H1 (cell line): ENCODE measurements at regions not wholly inside any gene's neighbourhood (a gene's known extent, or its start where the extent isn't known, plus 50 kb on each side); places are given as distances from the start of the nearest gene placed in this dataset.

Experiments used
- CTCF ChIA-PET: fragments of 300-600 bp; sonication (Branson Sonifier 250); formaldehyde crosslinking; loops from one replicate; lab custom pipeline; 2021; ENCODE audit not compliant: partially characterized antibody; lab: Charles Lee
- POLR2A ChIA-PET: fragments of 300-600 bp; sonication (Branson Sonifier 250); formaldehyde crosslinking; loops from one replicate; lab custom pipeline; 2021; ENCODE audit warnings: inconsistent platforms; ENCODE audit not compliant: partially characterized antibody; lab: Charles Lee
- DNase-seq, 2 experiments: peaks; one replicate each; pipeline versions ENCODE4 v3.0.0 to v3.0.0-alpha.2; 2010 to 2022; ENCODE audit warnings: low spot score in 2 of 2, low read depth in 1 of 2, mixed read lengths in 1 of 2
- FAIRE-seq: peaks from 2 replicates; lab custom pipeline; 2011; peaks lifted over from hg19 to GRCh38; lab: Jason Lieb, UNC
- H2AFZ ChIP-seq: 2 replicates; pipeline ENCODE4 v1.8.1; 2012; ENCODE audit warnings: low read length, inconsistent platforms
- H2AK5ac ChIP-seq: 2 replicates; pipeline ENCODE4 v1.6.1; 2013; ENCODE audit warnings: low read depth, low read length
- H2BK120ac ChIP-seq: replicated peaks from 2 replicates; pipeline ENCODE3; 2013; ENCODE audit warnings: low read depth, low read length, inconsistent platforms
- H2BK12ac ChIP-seq: 2 replicates; pipeline ENCODE4 v1.6.1; 2013; ENCODE audit warnings: low read depth, low read length
- H2BK15ac ChIP-seq: 2 replicates; pipeline ENCODE4 v1.6.1; 2013; ENCODE audit warnings: low read length
- H2BK20ac ChIP-seq: 2 replicates; pipeline ENCODE4 v1.6.1; 2013; ENCODE audit warnings: low read length
- H2BK5ac ChIP-seq: 2 replicates; pipeline ENCODE4 v1.6.1; 2013; ENCODE audit warnings: low read depth, low read length
- H3K14ac ChIP-seq: 2 replicates; pipeline ENCODE4 v1.6.1; 2013; ENCODE audit warnings: inconsistent platforms; ENCODE audit not compliant: insufficient read length
- H3K18ac ChIP-seq: 2 replicates; pipeline ENCODE4 v1.6.1; 2013; ENCODE audit warnings: low read length; ENCODE audit errors: extremely low read depth
- H3K23ac ChIP-seq: 2 replicates; pipeline ENCODE4 v1.6.1; 2013; ENCODE audit warnings: inconsistent platforms; ENCODE audit not compliant: insufficient read length
- H3K23me2 ChIP-seq: 2 replicates; pipeline ENCODE4 v1.6.1; 2013; ENCODE audit warnings: low read depth, low read length
- H3K27ac ChIP-seq: 2 replicates; pipeline ENCODE4 v1.6.1; 2011; ENCODE audit warnings: low read depth, low read length, inconsistent platforms
- H3K27me3 ChIP-seq, 4 experiments: replicated peaks in 1 of 4; 1 replicate in 1 of 4; 2 replicates in 3 of 4; pipeline versions ENCODE4 v1.6.1 to v1.8.1; 2011 to 2013; ENCODE audit warnings: low read length in 3 of 4, mild to moderate bottlenecking in 3 of 4, inconsistent platforms in 2 of 4, mixed read lengths in 2 of 4, moderate library complexity in 1 of 4; ENCODE audit not compliant: control insufficient read depth in 3 of 4, insufficient read depth in 3 of 4; ENCODE audit errors: extremely low read depth in 1 of 4
- H3K36me3 ChIP-seq, 4 experiments: 2 replicates each; pipeline versions ENCODE4 v1.6.1 to v1.8.1; 2011 to 2013; ENCODE audit warnings: mild to moderate bottlenecking in 4 of 4, low read length in 3 of 4, moderate library complexity in 2 of 4, control low read depth in 1 of 4, inconsistent platforms in 1 of 4; ENCODE audit not compliant: insufficient read depth in 4 of 4, control insufficient read depth in 2 of 4
- H3K4ac ChIP-seq: replicated peaks from 2 replicates; pipeline ENCODE3; 2013; ENCODE audit warnings: low read length, low read depth, mixed read lengths, inconsistent platforms; ENCODE audit not compliant: insufficient read length
- H3K4me1 ChIP-seq, 4 experiments: replicated peaks in 1 of 4; 1 replicate in 1 of 4; 2 replicates in 3 of 4; pipeline versions ENCODE4 v1.6.1 to v1.8.1; 2011 to 2013; ENCODE audit warnings: low read length in 3 of 4, inconsistent platforms in 2 of 4, mixed read lengths in 1 of 4; ENCODE audit not compliant: insufficient read depth in 4 of 4, control insufficient read depth in 3 of 4
- H3K4me2 ChIP-seq, 2 experiments: 2 replicates each; pipeline versions ENCODE4 v1.6.1 to v1.8.1; 2011 to 2013; ENCODE audit warnings: low read depth in 2 of 2, low read length in 2 of 2, control low read depth in 1 of 2, inconsistent platforms in 1 of 2, mild to moderate bottlenecking in 1 of 2; ENCODE audit not compliant: insufficient read depth in 1 of 2
- H3K4me3 ChIP-seq, 4 experiments: fragments of 200-600, 300-600 bp in 1 of 4; sonication (generic), shearing (Covaris generic), sonication (Bioruptor Twin) in 1 of 4; 2 replicates each; pipeline versions ENCODE4 v1.5.1 to v1.8.1; 2011 to 2016; ENCODE audit warnings: low read length in 4 of 4, low read depth in 3 of 4, control low read depth in 2 of 4, inconsistent platforms in 2 of 4, mild to moderate bottlenecking in 2 of 4, mixed read lengths in 1 of 4, moderate library complexity in 1 of 4; ENCODE audit not compliant: insufficient read depth in 2 of 4; ENCODE audit errors: extremely low read depth in 1 of 4
- H3K56ac ChIP-seq: replicated peaks from 2 replicates; pipeline ENCODE3; 2013; ENCODE audit warnings: low read depth, mild to moderate bottlenecking, mixed read lengths, low read length, inconsistent platforms; ENCODE audit not compliant: insufficient read length
- H3K79me1 ChIP-seq: 2 replicates; pipeline ENCODE4 v1.6.1; 2013; ENCODE audit warnings: low read depth, low read length, control low read depth
- H3K79me2 ChIP-seq, 2 experiments: 2 replicates each; pipeline versions ENCODE4 v1.6.1 to v1.8.1; 2012 to 2013; ENCODE audit warnings: low read length in 2 of 2, mild to moderate bottlenecking in 2 of 2, inconsistent platforms in 1 of 2; ENCODE audit not compliant: insufficient read depth in 2 of 2, control insufficient read depth in 1 of 2
- H3K9ac ChIP-seq, 4 experiments: replicated peaks in 1 of 4; 1 replicate in 1 of 4; 2 replicates in 3 of 4; pipeline versions ENCODE4 v1.6.1 to v1.8.1; 2011 to 2013; ENCODE audit warnings: low read depth in 3 of 4, low read length in 3 of 4, control low read depth in 2 of 4, mild to moderate bottlenecking in 2 of 4, moderate library complexity in 2 of 4, inconsistent platforms in 1 of 4; ENCODE audit errors: extremely low read depth in 1 of 4
- H3K9me3 ChIP-seq, 2 experiments: 2 replicates each; pipeline versions ENCODE4 v1.6.1 to v1.8.1; 2012 to 2013; ENCODE audit warnings: mild to moderate bottlenecking in 2 of 2, moderate library complexity in 2 of 2, control low read depth in 1 of 2, inconsistent platforms in 1 of 2, low read depth in 1 of 2, low read length in 1 of 2, mixed read lengths in 1 of 2; ENCODE audit not compliant: insufficient read depth in 2 of 2
- H4K20me1 ChIP-seq, 2 experiments: replicated peaks in 1 of 2; 2 replicates each; pipeline versions ENCODE3 to v1.8.1; 2011 to 2013; ENCODE audit warnings: inconsistent platforms in 2 of 2, low read length in 2 of 2, mild to moderate bottlenecking in 1 of 2; ENCODE audit not compliant: insufficient read depth in 2 of 2, control insufficient read depth in 1 of 2
- H4K5ac ChIP-seq: 2 replicates; pipeline ENCODE4 v1.6.1; 2013; ENCODE audit warnings: low read length, low read depth, mixed read lengths, inconsistent platforms; ENCODE audit not compliant: insufficient read length
- H4K8ac ChIP-seq: 2 replicates; pipeline ENCODE4 v1.8.0; 2013; ENCODE audit warnings: mild to moderate bottlenecking, moderate library complexity, low read length, inconsistent platforms; ENCODE audit not compliant: insufficient read depth; ENCODE audit errors: extremely low read depth
- H4K91ac ChIP-seq: replicated peaks from 2 replicates; pipeline ENCODE3; 2013; ENCODE audit warnings: low read length, mixed read lengths, inconsistent platforms; ENCODE audit not compliant: insufficient read length
- ATF3 ChIP-seq: IDR thresholded peaks from 2 replicates; pipeline ENCODE4 v1.6.1; 2011; ENCODE audit warnings: low read depth, mild to moderate bottlenecking, low read length; ENCODE audit not compliant: insufficient read depth
- CEBPB ChIP-seq: IDR thresholded peaks from 2 replicates; pipeline ENCODE4 v1.6.1; 2012; ENCODE audit warnings: low read depth, low read length
- CREB1 ChIP-seq: IDR thresholded peaks from 2 replicates; pipeline ENCODE4 v1.6.1; 2012; ENCODE audit warnings: inconsistent platforms
- CTCF ChIP-seq, 3 experiments: IDR thresholded peaks; 1 replicate in 2 of 3; 2 replicates in 1 of 3; pipeline versions ENCODE4 v1.5.1 to v1.6.1; 2011; ENCODE audit warnings: low read length in 3 of 3, mild to moderate bottlenecking in 3 of 3, inconsistent platforms in 2 of 3, low read depth in 1 of 3, moderate library complexity in 1 of 3; ENCODE audit not compliant: insufficient read depth in 1 of 3; ENCODE audit errors: control extremely low read depth in 1 of 3
- EZH2 ChIP-seq: fragments of 200-600 bp; sonication (generic); IDR thresholded peaks from 2 replicates; pipeline ENCODE4 v1.7.1; 2012; ENCODE audit warnings: low read depth, mild to moderate bottlenecking, moderate library complexity, low read length, inconsistent platforms; ENCODE audit not compliant: severe bottlenecking
- GABPA ChIP-seq: IDR thresholded peaks from 2 replicates; pipeline ENCODE4 v1.6.1; 2011; ENCODE audit warnings: mild to moderate bottlenecking, low read length, moderate library complexity, borderline replicate concordance; ENCODE audit not compliant: insufficient read depth
- NRF1 ChIP-seq: IDR thresholded peaks from 2 replicates; pipeline ENCODE4 v1.6.1; 2011; ENCODE audit warnings: mild to moderate bottlenecking, low read depth, low read length, improper control_type of control experiment
- POLR2A ChIP-seq, 2 experiments: IDR thresholded peaks; 1 replicate in 1 of 2; 2 replicates in 1 of 2; pipeline ENCODE4 v1.6.1; 2011; ENCODE audit warnings: low read depth in 2 of 2, low read length in 2 of 2, mild to moderate bottlenecking in 2 of 2; ENCODE audit errors: control extremely low read depth in 1 of 2
- SIX5 ChIP-seq: IDR thresholded peaks from 2 replicates; pipeline ENCODE4 v1.6.1; 2011; ENCODE audit warnings: mild to moderate bottlenecking, low read depth, low read length
- SP1 ChIP-seq: IDR thresholded peaks from 2 replicates; pipeline ENCODE4 v1.6.1; 2011; ENCODE audit warnings: low read depth, low read length
- SUZ12 ChIP-seq: fragments of 200-600 bp; sonication (generic); IDR thresholded peaks from 2 replicates; pipeline ENCODE4 v1.6.1; 2012; ENCODE audit warnings: mild to moderate bottlenecking, inconsistent platforms, low read length, moderate library complexity, mixed read lengths
- TAF1 ChIP-seq: IDR thresholded peaks from 2 replicates; pipeline ENCODE4 v1.6.1; 2011; ENCODE audit warnings: mild to moderate bottlenecking, low read depth, low read length
- WGBS, 2 experiments: shearing (Covaris generic) in 1 of 2; methylation state at CpG; one replicate each; pipeline versions ENCODE4 v1.1.6 to v1.1.7; 2013 to 2015; ENCODE audit warnings: low lambda C conversion rate in 2 of 2, mixed read lengths in 2 of 2, inconsistent platforms in 1 of 2, low coverage in 1 of 2, missing lambda C conversion rate in 1 of 2; ENCODE audit not compliant: insufficient replicate concordance in 2 of 2, insufficient coverage in 1 of 2, insufficient read length in 1 of 2; ENCODE audit errors: extremely low coverage in 1 of 2, missing lambda C conversion rate in 1 of 2; 5-methylcytosine and 5-hydroxymethylcytosine counted together

DNA sequence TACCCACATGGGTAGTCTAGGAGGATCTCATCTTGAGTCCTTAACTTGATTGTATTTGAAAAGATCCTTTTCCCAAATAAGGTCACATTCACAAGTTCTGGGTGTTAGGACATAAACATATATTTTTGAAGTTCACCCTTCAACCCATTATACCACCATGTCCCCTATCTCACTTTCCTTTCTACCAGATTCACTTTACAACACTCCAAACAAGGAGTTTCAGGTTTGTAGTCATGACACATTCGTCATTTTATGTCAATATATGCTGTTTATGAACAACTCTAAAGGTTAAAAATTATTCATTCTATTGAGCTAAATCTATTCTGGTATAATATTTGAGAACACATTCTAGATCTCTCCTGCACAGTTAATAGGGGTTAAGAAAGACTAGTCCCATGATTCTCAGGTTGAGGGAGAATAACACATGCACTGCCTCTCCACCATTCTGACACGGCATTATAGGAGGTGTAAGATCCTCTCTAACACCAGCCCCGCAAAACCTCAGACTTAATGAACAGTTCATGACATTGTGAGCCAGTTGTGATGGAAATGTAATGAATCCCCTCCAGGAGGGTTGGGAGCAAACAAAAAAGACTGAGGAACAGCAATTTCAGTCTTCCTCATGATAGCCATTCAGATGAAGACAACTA is 72.0 kb upstream of the PSMA6 start:
- Histone ChIP-seq H3K4me3 (no peak overlapping the region), H3K79me1 (no peaks in the 10 kb centered on the region), H3K79me2 (no peaks in the 10 kb centered on the region), H3K14ac (no peak overlapping the region), H3K27me3 (no peaks in the 10 kb centered on the region), H2BK120ac (no peak overlapping the region), H3K9me3 (no peaks in the 10 kb centered on the region), H2BK15ac (no peak overlapping the region), H4K20me1 (no peaks in the 10 kb centered on the region), H2BK20ac (no peak overlapping the region), H2BK5ac (no peak overlapping the region), H3K4ac (no peak overlapping the region), H3K27ac (no peak overlapping the region), H2AK5ac (no peak overlapping the region), H4K8ac (no peak overlapping the region), H3K9ac (no peak overlapping the region), H3K4me2 (no peak overlapping the region), H3K23ac (no peak overlapping the region), H3K23me2 (no peaks in the 10 kb centered on the region), H4K5ac (no peak overlapping the region), H4K91ac (no peak overlapping the region), H2AFZ (no peak overlapping the region), H3K36me3 (no peaks in the 10 kb centered on the region), H3K4me1 (peaks cover 0 to 4% (median 0%) of the 10 kb centered on the region in 4 experiments; a peak in 2 of 7 replicates), H3K18ac (no peak overlapping the region), H3K56ac (no peak overlapping the region), H2BK12ac (no peak overlapping the region)
- no peak for FAIRE-seq
- ChIA-PET CTCF (interaction anchor here (1.0 to 3.2 kb wide), 2 partner anchors 8 to 9 kb away, joined by 7 to 16 read pairs; no protein-coding TSS in a partner anchor), POLR2A (no interaction called here)
- WGBS, 2 experiments = 90% methylated on average over 3 of the region's 3 CpGs; no CpG with 5 or more reads in 1 of the 2 experiments
- DNase-seq = no peak
- TF ChIP-seq POLR2A (IDR thresholded peaks at IDR 0.05; ENCODE audit: control extremely low read depth in 1 of 2, low read depth in 2 of 2, low read length in 2 of 2) (no peak), CREB1 (no peak), CEBPB (no peak), CTCF (IDR thresholded peaks at IDR 0.05; ENCODE audit: control extremely low read depth in 1 of 3, insufficient read depth in 1 of 3, low read depth in 1 of 3, low read length in 3 of 3) (no peak), TAF1 (no peak), SP1 (no peak), ATF3 (no peak), NRF1 (no peak), EZH2 (no peak), GABPA (no peak), SUZ12 (no peak), SIX5 (no peak)
